HPDE6-E6E7 (cell line): ENCODE measurements at regions not wholly inside any gene's neighbourhood (a gene's known extent, or its start where the extent isn't known, plus 50 kb on each side); places are given as distances from the start of the nearest gene placed in this dataset.
A peak's percentile ranks its signal among the peaks of the same experiment; 100 is the strongest.
"Not testable (repeated sequence)": the region's sequence is repeated elsewhere in the genome, so short reads cannot be mapped to it uniquely, and the experiment has no call there.

ENCODE experiments used
- DNase-seq: peaks from one replicate; pipeline ENCODE4 v3.0.0; 2011; ENCODE audit warnings: missing footprints; ENCODE audit errors: extremely low spot score

GRCh38 chr13:22964245-22964966, 216.4 kb upstream of the SGCG start:
- no peak for DNase-seq

GRCh38 chr13:22965011-22965857, 215.5 kb upstream of the SGCG start:
- DNase-seq = not testable (repeated sequence)

GRCh38 chr13:22965858-22966239, 214.9 kb upstream of the SGCG start:
- DNase-seq = not testable (repeated sequence)

GRCh38 chr13:22966753-22967152, 214.0 kb upstream of the SGCG start:
- DNase-seq = not testable (repeated sequence)

GRCh38 chr13:22967669-22968068, 213.1 kb upstream of the SGCG start:
- DNase-seq = no peak

- no peak for DNase-seq
Observed at GRCh38 chr13:22979952-22980351, 200.8 kb upstream of the SGCG start.

- DNase-seq = no peak
Observed at GRCh38 chr13:22980936-22981335, 199.8 kb upstream of the SGCG start.

GRCh38 chr13:22993148-22993547, 187.6 kb upstream of the SGCG start:
- no peak for DNase-seq

GRCh38 chr13:23003446-23003845, 177.3 kb upstream of the SGCG start:
- no peak for DNase-seq

GRCh38 chr13:23007426-23007825, 173.4 kb upstream of the SGCG start:
- DNase-seq = no peak

GRCh38 chr13:23018143-23018542, 162.6 kb upstream of the SGCG start:
- no peak for DNase-seq

GRCh38 chr13:23020246-23020843, 160.4 kb upstream of the SGCG start:
- DNase-seq = no peak

GRCh38 chr13:23021906-23022305, 158.9 kb upstream of the SGCG start:
- no peak for DNase-seq

GRCh38 chr13:23022704-23023103, 158.1 kb upstream of the SGCG start:
- no peak for DNase-seq

GRCh38 chr13:23025864-23026608, 154.7 kb upstream of the SGCG start:
- peak; percentile 0 for DNase-seq

GRCh38 chr13:23039266-23039935, 141.4 kb upstream of the SGCG start:
- no peak for DNase-seq

GRCh38 chr13:23042181-23042580, 138.6 kb upstream of the SGCG start:
- DNase-seq = no peak

GRCh38 chr13:23044906-23045305, 135.9 kb upstream of the SGCG start:
- DNase-seq = no peak

- no peak for DNase-seq
Observed at GRCh38 chr13:23050126-23050525, 130.7 kb upstream of the SGCG start.

- not testable (repeated sequence) for DNase-seq
Observed at GRCh38 chr13:23053711-23054110, 127.1 kb upstream of the SGCG start.

- DNase-seq = no peak
Observed at GRCh38 chr13:23059173-23059572, 121.6 kb upstream of the SGCG start.
